ENCODE measurements at regions not wholly inside any gene's neighbourhood (a gene's known extent, or its start where the extent isn't known, plus 50 kb on each side); places are given as distances from the start of the nearest gene placed in this dataset.

GRCh38 chr2:173715441-173715840, 249.7 kb downstream of the SP3 start:
- TF ChIP-seq CTCF (IDR thresholded peaks at IDR 0.05; ENCODE audit: borderline replicate concordance, extremely low read depth, low read length, poor library complexity, severe bottlenecking) (no peak), EZH2 (IDR thresholded peaks at IDR 0.05; ENCODE audit: borderline replicate concordance, low read depth, low read length, severe bottlenecking) (no peak)
- H3K9me3 ChIP-seq (ENCODE audit: insufficient read depth, low read length, severe bottlenecking) = no peaks in the 10 kb centered on the region
- no peak for ATAC-seq (ENCODE audit: insufficient read depth, low read depth)
- H3K27me3 ChIP-seq (ENCODE audit: insufficient read depth, low read length, poor library complexity) = no peaks in the 10 kb centered on the region
- no peak overlapping the region for H3K9ac ChIP-seq (ENCODE audit: low read depth, low read length)
- no peak overlapping the region for H3K27ac ChIP-seq (ENCODE audit: low read length)
- no peak overlapping the region for H2AFZ ChIP-seq (ENCODE audit: low read depth, low read length)
- no peak overlapping the region for H3K4me3 ChIP-seq (ENCODE audit: low read depth in 1 of 2, low read length in 2 of 2)
- no peaks in the 10 kb centered on the region for H4K20me1 ChIP-seq (ENCODE audit: insufficient read depth, low read length)
- H3K4me1 ChIP-seq (ENCODE audit: insufficient read depth, low read length) = no peaks in the 10 kb centered on the region
- no peak for DNase-seq
- no peaks in the 10 kb centered on the region for H3K79me2 ChIP-seq (ENCODE audit: insufficient read depth, low read length)
- no peaks in the 10 kb centered on the region for H3K36me3 ChIP-seq (ENCODE audit: insufficient read depth, low read length)
- H3K4me2 ChIP-seq (ENCODE audit: insufficient read depth, low read length) = no peak overlapping the region

GRCh38 chr2:173716458-173717052, 248.6 kb downstream of the SP3 start:
- Histone ChIP-seq H2AFZ (ENCODE audit: low read depth, low read length) (no peak overlapping the region), H3K4me2 (ENCODE audit: insufficient read depth, low read length) (no peak overlapping the region), H3K36me3 (ENCODE audit: insufficient read depth, low read length) (no peaks in the 10 kb centered on the region), H3K79me2 (ENCODE audit: insufficient read depth, low read length) (no peaks in the 10 kb centered on the region), H3K27me3 (ENCODE audit: insufficient read depth, low read length, poor library complexity) (no peaks in the 10 kb centered on the region), H3K27ac (ENCODE audit: low read length) (no peak overlapping the region), H3K9ac (ENCODE audit: low read depth, low read length) (no peak overlapping the region), H3K4me1 (ENCODE audit: insufficient read depth, low read length) (no peaks in the 10 kb centered on the region), H3K9me3 (ENCODE audit: insufficient read depth, low read length, severe bottlenecking) (no peaks in the 10 kb centered on the region), H3K4me3 (ENCODE audit: low read depth in 1 of 2, low read length in 2 of 2) (no peak overlapping the region), H4K20me1 (ENCODE audit: insufficient read depth, low read length) (no peaks in the 10 kb centered on the region)
- DNase-seq (no peak), ATAC-seq (ENCODE audit: insufficient read depth, low read depth) (no peak)
- TF ChIP-seq CTCF (IDR thresholded peaks at IDR 0.05; ENCODE audit: borderline replicate concordance, extremely low read depth, low read length, poor library complexity, severe bottlenecking) = no peak
- no peak for TF ChIP-seq EZH2 (IDR thresholded peaks at IDR 0.05; ENCODE audit: borderline replicate concordance, low read depth, low read length, severe bottlenecking)

GRCh38 chr2:173719471-173719870, 245.7 kb downstream of the SP3 start:
- Histone ChIP-seq H3K4me1 (ENCODE audit: insufficient read depth, low read length) (no peaks in the 10 kb centered on the region), H4K20me1 (ENCODE audit: insufficient read depth, low read length) (no peaks in the 10 kb centered on the region), H3K36me3 (ENCODE audit: insufficient read depth, low read length) (no peaks in the 10 kb centered on the region), H3K9ac (ENCODE audit: low read depth, low read length) (no peak overlapping the region), H3K79me2 (ENCODE audit: insufficient read depth, low read length) (no peaks in the 10 kb centered on the region), H3K27ac (ENCODE audit: low read length) (no peak overlapping the region), H3K27me3 (ENCODE audit: insufficient read depth, low read length, poor library complexity) (no peaks in the 10 kb centered on the region), H3K4me2 (ENCODE audit: insufficient read depth, low read length) (no peak overlapping the region), H3K4me3 (ENCODE audit: low read depth in 1 of 2, low read length in 2 of 2) (no peak overlapping the region), H3K9me3 (ENCODE audit: insufficient read depth, low read length, severe bottlenecking) (no peaks in the 10 kb centered on the region), H2AFZ (ENCODE audit: low read depth, low read length) (no peak overlapping the region)
- ATAC-seq (ENCODE audit: insufficient read depth, low read depth) (no peak), DNase-seq (no peak)
- no peak for TF ChIP-seq CTCF (IDR thresholded peaks at IDR 0.05; ENCODE audit: borderline replicate concordance, extremely low read depth, low read length, poor library complexity, severe bottlenecking)
- no peak for TF ChIP-seq EZH2 (IDR thresholded peaks at IDR 0.05; ENCODE audit: borderline replicate concordance, low read depth, low read length, severe bottlenecking)

- Histone ChIP-seq H3K4me3 (ENCODE audit: low read depth in 1 of 2, low read length in 2 of 2) (no peak overlapping the region), H3K4me1 (ENCODE audit: insufficient read depth, low read length) (no peaks in the 10 kb centered on the region), H3K27ac (ENCODE audit: low read length) (no peak overlapping the region), H2AFZ (ENCODE audit: low read depth, low read length) (no peak overlapping the region), H3K79me2 (ENCODE audit: insufficient read depth, low read length) (no peaks in the 10 kb centered on the region), H4K20me1 (ENCODE audit: insufficient read depth, low read length) (no peaks in the 10 kb centered on the region), H3K27me3 (ENCODE audit: insufficient read depth, low read length, poor library complexity) (no peaks in the 10 kb centered on the region), H3K36me3 (ENCODE audit: insufficient read depth, low read length) (no peaks in the 10 kb centered on the region), H3K4me2 (ENCODE audit: insufficient read depth, low read length) (no peak overlapping the region), H3K9me3 (ENCODE audit: insufficient read depth, low read length, severe bottlenecking) (no peaks in the 10 kb centered on the region), H3K9ac (ENCODE audit: low read depth, low read length) (no peak overlapping the region)
- no peak for ATAC-seq (ENCODE audit: insufficient read depth, low read depth)
- DNase-seq = no peak
- no peak for TF ChIP-seq EZH2 (IDR thresholded peaks at IDR 0.05; ENCODE audit: borderline replicate concordance, low read depth, low read length, severe bottlenecking)
- TF ChIP-seq CTCF (IDR thresholded peaks at IDR 0.05; ENCODE audit: borderline replicate concordance, extremely low read depth, low read length, poor library complexity, severe bottlenecking) = no peak
Observed at GRCh38 chr2:173720306-173720705, 244.9 kb downstream of the SP3 start.

Data from DND-41 (cell line).